ENCODE measurements at regions not wholly inside any gene's neighbourhood (a gene's known extent, or its start where the extent isn't known, plus 50 kb on each side); places are given as distances from the start of the nearest gene placed in this dataset.
"Not testable (repeated sequence)": the region's sequence is repeated elsewhere in the genome, so short reads cannot be mapped to it uniquely, and the experiment has no call there.

- TF ChIP-seq, protein P1, sequence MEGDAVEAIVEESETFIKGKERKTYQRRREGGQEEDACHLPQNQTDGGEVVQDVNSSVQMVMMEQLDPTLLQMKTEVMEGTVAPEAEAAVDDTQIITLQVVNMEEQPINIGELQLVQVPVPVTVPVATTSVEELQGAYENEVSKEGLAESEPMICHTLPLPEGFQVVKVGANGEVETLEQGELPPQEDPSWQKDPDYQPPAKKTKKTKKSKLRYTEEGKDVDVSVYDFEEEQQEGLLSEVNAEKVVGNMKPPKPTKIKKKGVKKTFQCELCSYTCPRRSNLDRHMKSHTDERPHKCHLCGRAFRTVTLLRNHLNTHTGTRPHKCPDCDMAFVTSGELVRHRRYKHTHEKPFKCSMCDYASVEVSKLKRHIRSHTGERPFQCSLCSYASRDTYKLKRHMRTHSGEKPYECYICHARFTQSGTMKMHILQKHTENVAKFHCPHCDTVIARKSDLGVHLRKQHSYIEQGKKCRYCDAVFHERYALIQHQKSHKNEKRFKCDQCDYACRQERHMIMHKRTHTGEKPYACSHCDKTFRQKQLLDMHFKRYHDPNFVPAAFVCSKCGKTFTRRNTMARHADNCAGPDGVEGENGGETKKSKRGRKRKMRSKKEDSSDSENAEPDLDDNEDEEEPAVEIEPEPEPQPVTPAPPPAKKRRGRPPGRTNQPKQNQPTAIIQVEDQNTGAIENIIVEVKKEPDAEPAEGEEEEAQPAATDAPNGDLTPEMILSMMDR (IDR thresholded peaks at IDR 0.05; ENCODE audit: low read depth, low read length, missing input control) = not testable (repeated sequence)
- TF ChIP-seq, protein P2, sequence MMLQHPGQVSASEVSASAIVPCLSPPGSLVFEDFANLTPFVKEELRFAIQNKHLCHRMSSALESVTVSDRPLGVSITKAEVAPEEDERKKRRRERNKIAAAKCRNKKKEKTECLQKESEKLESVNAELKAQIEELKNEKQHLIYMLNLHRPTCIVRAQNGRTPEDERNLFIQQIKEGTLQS (IDR thresholded peaks at IDR 0.05) = not testable (repeated sequence)
- TF ChIP-seq GABPA (IDR thresholded peaks at IDR 0.05 in 1 of 2, conservative IDR thresholded peaks at IDR 0.05 in 1 of 2); MAX (IDR thresholded peaks at IDR 0.05); TAF1 (conservative IDR thresholded peaks at IDR 0.05); RAD21 (IDR thresholded peaks at IDR 0.05); FOXA1 (IDR thresholded peaks at IDR 0.05); HNF4A (conservative IDR thresholded peaks at IDR 0.05); NR2F2 (IDR thresholded peaks at IDR 0.05): not testable (repeated sequence)
- TF ChIP-seq, protein P3, sequence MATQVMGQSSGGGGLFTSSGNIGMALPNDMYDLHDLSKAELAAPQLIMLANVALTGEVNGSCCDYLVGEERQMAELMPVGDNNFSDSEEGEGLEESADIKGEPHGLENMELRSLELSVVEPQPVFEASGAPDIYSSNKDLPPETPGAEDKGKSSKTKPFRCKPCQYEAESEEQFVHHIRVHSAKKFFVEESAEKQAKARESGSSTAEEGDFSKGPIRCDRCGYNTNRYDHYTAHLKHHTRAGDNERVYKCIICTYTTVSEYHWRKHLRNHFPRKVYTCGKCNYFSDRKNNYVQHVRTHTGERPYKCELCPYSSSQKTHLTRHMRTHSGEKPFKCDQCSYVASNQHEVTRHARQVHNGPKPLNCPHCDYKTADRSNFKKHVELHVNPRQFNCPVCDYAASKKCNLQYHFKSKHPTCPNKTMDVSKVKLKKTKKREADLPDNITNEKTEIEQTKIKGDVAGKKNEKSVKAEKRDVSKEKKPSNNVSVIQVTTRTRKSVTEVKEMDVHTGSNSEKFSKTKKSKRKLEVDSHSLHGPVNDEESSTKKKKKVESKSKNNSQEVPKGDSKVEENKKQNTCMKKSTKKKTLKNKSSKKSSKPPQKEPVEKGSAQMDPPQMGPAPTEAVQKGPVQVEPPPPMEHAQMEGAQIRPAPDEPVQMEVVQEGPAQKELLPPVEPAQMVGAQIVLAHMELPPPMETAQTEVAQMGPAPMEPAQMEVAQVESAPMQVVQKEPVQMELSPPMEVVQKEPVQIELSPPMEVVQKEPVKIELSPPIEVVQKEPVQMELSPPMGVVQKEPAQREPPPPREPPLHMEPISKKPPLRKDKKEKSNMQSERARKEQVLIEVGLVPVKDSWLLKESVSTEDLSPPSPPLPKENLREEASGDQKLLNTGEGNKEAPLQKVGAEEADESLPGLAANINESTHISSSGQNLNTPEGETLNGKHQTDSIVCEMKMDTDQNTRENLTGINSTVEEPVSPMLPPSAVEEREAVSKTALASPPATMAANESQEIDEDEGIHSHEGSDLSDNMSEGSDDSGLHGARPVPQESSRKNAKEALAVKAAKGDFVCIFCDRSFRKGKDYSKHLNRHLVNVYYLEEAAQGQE (IDR thresholded peaks at IDR 0.05) = not testable (repeated sequence)
These were observed 97.2 kb downstream of the RPAP3 start for GRCh38 chr12:47608671-47609070.
